Ectodermal cell (in vitro differentiated cells): ENCODE measurements at regions not wholly inside any gene's neighbourhood (a gene's known extent, or its start where the extent isn't known, plus 50 kb on each side); places are given as distances from the start of the nearest gene placed in this dataset.

ENCODE experiments used
- H3K27ac ChIP-seq: 2 replicates; pipeline ENCODE4 v1.7.0; 2013; ENCODE audit warnings: mild to moderate bottlenecking, low read depth, low read length; ENCODE audit not compliant: insufficient read depth, poor library complexity, severe bottlenecking
- H3K27me3 ChIP-seq: 2 replicates; pipeline ENCODE4 v1.7.0; 2013; ENCODE audit warnings: mild to moderate bottlenecking, low read length; ENCODE audit not compliant: insufficient read depth, control insufficient read depth, poor library complexity, severe bottlenecking
- H3K36me3 ChIP-seq: one replicate; pipeline ENCODE4 v1.7.0; 2013; ENCODE audit warnings: low read length; ENCODE audit not compliant: control insufficient read depth, insufficient read depth
- H3K4me1 ChIP-seq: one replicate; pipeline ENCODE4 v1.7.0; 2013; ENCODE audit warnings: low read length; ENCODE audit not compliant: control insufficient read depth, insufficient read depth
- H3K4me3 ChIP-seq: 2 replicates; pipeline ENCODE4 v1.7.0; 2013; ENCODE audit warnings: low read depth, low read length, control low read depth; ENCODE audit not compliant: insufficient read depth
- H3K9me3 ChIP-seq: 2 replicates; pipeline ENCODE4 v1.7.0; 2013; ENCODE audit warnings: mild to moderate bottlenecking, low read length, moderate library complexity; ENCODE audit not compliant: control insufficient read depth
- WGBS, 2 experiments: methylation state at CpG; one replicate each; pipeline ENCODE4 v1.1.7; 2013; ENCODE audit warnings: missing lambda C conversion rate in 2 of 2; 5-methylcytosine and 5-hydroxymethylcytosine counted together

DNA sequence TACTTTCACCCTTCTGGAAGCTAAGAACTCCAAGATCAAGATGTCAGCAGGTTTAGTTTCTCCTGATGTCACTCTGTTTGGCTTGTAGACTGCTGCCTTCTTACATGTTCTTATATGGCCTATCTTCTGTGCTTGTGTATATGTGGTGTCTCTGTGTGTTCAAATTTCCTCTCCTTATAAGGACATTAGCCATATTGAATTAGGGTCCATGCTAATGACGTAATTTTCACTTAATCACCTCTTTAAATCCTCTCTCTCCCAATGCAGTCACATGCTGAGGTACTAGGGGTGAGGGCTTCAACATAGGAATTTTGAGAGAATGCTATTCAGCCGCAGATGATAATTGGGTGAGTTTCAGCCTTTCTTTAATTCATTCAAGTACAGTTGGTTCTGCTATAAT, 458.3 kb upstream of the SYT4 start:
- Histone ChIP-seq H3K4me1 (no peaks in the 10 kb centered on the region), H3K9me3 (no peaks in the 10 kb centered on the region), H3K27me3 (no peaks in the 10 kb centered on the region), H3K27ac (no peak overlapping the region), H3K36me3 (no peaks in the 10 kb centered on the region), H3K4me3 (no peak overlapping the region)
- 67 to 100% methylated on average over 2 of the region's 2 CpGs for WGBS, 2 experiments

DNA sequence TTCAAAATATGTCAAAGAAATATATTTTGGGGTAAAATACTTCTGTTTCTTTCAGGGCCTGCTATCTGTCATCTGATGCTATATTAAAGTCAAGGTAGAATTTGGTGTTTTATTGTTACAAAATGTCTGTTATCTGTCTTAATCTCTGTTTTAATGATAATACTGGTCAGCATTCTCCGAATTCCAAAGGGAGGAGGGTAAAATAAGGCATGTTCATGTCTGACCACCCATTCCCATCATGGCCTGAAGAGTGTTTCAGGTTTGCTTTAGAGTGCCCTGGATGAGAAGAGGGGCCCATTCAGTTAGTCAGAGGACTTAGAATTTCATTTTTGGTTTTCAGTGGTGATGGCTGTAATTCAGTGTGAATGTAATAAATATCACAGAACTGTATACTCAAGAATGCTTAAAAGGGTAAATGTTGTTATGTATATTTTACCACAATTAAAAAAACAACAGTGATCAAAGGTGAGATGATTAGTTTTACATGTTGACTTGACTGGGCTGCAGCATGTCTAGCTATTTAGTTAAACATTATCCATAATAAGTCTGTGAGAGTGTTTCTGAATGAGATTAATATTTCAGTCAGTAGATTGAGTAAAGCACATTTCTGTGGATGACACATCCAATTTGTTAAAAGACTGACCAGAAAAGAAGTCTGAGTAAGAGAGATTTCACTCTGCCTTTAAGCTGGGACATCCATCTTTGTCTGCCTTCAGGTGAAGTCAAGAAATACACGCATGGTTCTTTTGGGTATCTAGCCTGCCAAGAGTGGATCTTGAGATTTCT, 467.9 kb upstream of the SYT4 start:
- H3K27me3 ChIP-seq, result no peaks in the 10 kb centered on the region
- H3K4me1 ChIP-seq, result no peaks in the 10 kb centered on the region
- no peak overlapping the region for H3K27ac ChIP-seq
- no peaks in the 10 kb centered on the region for H3K9me3 ChIP-seq
- no peaks in the 10 kb centered on the region for H3K36me3 ChIP-seq
- 92 to 96% methylated on average over 2 of the region's 2 CpGs for WGBS, 2 experiments
- H3K4me3 ChIP-seq, result no peak overlapping the region

DNA sequence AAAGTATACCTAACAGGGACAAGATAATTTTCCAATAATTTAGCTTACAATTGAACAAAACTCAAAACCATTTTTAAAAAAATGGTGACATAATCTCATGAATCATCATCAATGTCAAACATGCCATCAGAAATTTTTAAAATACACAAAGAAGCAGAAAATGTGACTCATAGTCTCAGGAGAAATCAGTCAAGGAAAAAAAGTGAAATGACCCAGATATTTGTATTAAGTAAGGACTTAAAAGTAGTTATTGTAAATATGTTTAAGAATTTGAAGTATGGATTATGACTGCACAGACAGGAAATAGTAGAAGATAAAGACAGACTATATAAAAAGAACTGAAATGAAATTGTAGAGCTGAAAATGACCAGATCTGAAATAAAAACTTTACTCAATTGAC, 473.9 kb upstream of the SYT4 start:
- Histone ChIP-seq H3K9me3 (no peaks in the 10 kb centered on the region), H3K36me3 (no peaks in the 10 kb centered on the region), H3K27me3 (no peaks in the 10 kb centered on the region), H3K27ac (no peak overlapping the region), H3K4me1 (no peaks in the 10 kb centered on the region), H3K4me3 (no peak overlapping the region)

DNA sequence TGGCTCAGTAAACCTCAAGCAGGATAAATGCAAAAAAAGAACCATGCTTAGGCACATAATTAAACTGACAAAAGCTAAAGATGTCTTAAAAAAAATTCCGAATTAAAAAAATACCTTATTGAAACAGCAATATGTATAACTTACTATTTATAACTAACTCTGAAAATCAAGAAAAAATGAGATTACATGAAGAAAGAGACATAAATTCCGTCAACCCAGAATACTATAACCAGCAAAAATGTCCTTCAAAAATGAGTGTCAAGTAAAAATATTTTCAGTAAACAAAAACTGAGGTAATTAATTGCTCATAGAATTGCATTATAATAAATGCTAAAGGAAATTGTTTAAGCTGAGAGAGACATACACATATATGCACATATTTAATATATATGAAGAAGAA, 474.5 kb upstream of the SYT4 start:
- WGBS, 2 experiments, result no CpG with 5 or more reads among the region's 2 CpGs
- no peak overlapping the region for H3K4me3 ChIP-seq
- no peaks in the 10 kb centered on the region for H3K36me3 ChIP-seq
- no peaks in the 10 kb centered on the region for H3K27me3 ChIP-seq
- H3K27ac ChIP-seq, result no peak overlapping the region
- H3K9me3 ChIP-seq, result no peaks in the 10 kb centered on the region
- H3K4me1 ChIP-seq, result no peaks in the 10 kb centered on the region

DNA sequence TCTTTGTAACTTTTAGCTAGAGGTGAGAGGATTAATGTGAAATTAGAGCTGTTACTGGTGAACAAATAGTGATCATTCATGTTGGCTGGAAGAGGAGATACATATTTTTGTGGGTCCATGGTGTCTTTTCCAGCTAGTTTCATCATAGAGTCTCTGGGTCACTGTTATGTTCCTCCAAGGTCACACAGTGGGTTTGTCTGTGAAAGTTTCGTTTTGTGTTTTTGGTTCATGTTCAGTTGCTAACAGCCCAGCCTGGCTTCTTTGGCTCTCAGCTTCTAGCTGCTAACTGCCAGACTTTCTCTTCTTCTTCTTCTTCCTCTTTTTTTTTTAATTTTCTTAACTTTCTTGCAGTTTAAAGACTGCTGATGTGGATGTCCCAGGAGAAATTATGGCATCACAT, 480.0 kb upstream of the SYT4 start:
- H3K27ac ChIP-seq, result no peak overlapping the region
- H3K36me3 ChIP-seq, result no peaks in the 10 kb centered on the region
- no peak overlapping the region for H3K4me3 ChIP-seq
- no peaks in the 10 kb centered on the region for H3K4me1 ChIP-seq
- H3K9me3 ChIP-seq, result no peaks in the 10 kb centered on the region
- 95 to 100% methylated on average over 1 of the region's 1 CpG for WGBS, 2 experiments
- H3K27me3 ChIP-seq, result no peaks in the 10 kb centered on the region

DNA sequence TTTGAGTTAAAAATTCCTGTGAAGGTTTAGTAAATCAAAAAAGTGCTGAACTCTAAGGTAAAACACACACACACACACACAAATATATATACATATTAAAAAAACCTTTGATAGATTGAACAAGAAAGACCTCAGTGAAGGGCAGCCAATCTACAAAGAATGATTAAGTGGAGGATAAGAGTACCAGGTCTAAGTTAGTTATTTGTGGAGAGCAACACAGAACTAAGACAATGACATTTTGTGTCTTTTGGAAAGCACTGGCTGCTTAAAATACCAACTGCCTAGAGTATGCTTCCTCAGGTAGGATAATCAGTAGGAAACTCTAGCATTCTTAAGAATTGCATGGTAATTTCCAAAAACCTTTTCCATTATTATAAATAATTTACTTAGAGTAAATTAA, 481.4 kb upstream of the SYT4 start:
- H3K9me3 ChIP-seq, result no peaks in the 10 kb centered on the region
- no peaks in the 10 kb centered on the region for H3K27me3 ChIP-seq
- no peaks in the 10 kb centered on the region for H3K4me1 ChIP-seq
- H3K36me3 ChIP-seq, result no peaks in the 10 kb centered on the region
- no peak overlapping the region for H3K27ac ChIP-seq
- H3K4me3 ChIP-seq, result no peak overlapping the region

DNA sequence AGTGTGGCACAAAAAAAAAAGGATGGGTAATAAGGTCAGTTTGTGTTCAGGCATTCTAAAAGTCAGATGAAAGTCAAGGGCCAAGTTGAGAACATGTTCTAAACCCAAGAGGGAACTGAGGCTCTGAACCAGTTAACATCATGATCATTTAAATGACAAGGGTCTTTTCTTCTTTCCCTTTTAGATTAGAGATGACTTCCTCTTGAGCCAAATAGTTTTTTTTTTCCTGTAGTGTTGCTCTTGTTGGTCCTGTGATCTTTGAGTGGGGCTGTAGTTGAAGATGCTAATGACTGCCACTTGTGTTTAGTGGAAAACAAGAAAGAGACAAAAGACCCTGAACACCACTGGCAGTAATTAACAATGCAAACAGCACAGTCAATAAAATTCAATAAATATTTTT, 482.7 kb upstream of the SYT4 start:
- no peaks in the 10 kb centered on the region for H3K36me3 ChIP-seq
- no peaks in the 10 kb centered on the region for H3K4me1 ChIP-seq
- no peaks in the 10 kb centered on the region for H3K27me3 ChIP-seq
- no peaks in the 10 kb centered on the region for H3K9me3 ChIP-seq
- no peak overlapping the region for H3K27ac ChIP-seq
- H3K4me3 ChIP-seq, result no peak overlapping the region

DNA sequence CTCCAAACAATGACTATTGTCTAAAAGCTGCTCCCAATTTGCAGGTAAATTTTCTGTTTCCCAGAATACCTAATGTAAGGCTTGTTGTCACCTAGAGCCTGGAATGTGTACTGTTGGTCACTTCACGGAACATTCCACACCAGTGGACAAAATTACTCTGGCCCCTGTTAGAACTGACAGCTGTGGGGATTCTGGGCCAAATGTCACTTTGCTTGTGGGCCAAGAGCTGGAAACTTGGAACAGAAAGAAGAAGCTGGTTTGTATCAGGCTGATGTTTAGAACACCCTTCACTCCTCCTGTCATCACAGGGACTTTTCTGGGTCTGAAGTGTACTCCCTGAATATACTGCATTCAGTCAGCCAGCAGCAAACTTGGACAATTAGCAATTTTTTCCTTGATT, 495.6 kb upstream of the SYT4 start:
- no peak overlapping the region for H3K27ac ChIP-seq

DNA sequence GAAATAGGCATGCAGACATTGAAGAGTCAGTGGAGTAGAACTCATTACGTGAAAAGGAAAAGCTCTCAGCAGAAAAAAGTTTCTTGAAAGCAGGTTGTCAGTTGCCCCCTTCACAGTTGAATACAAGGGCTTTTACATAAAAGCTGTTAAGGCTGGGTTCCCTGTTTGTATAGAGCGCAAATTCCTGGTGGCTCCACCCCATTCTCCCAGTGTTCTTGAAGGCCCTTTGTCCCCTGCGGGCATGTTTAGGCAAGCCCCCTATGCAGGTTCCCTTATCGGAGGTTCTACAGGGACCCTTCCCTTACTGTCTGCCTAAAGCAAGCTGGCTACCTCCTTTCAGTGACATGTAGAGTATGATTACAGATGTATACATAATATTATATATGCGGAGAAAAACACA, 497.2 kb upstream of the SYT4 start:
- no peaks in the 10 kb centered on the region for H3K4me1 ChIP-seq
- no peaks in the 10 kb centered on the region for H3K36me3 ChIP-seq
- H3K27ac ChIP-seq, result no peak overlapping the region
- 55 to 74% methylated on average over 3 to 5 of the region's 5 CpGs for WGBS, 2 experiments
- no peak overlapping the region for H3K4me3 ChIP-seq
- no peaks in the 10 kb centered on the region for H3K9me3 ChIP-seq
- no peaks in the 10 kb centered on the region for H3K27me3 ChIP-seq

More for the DNA sequence above, 495.6 kb upstream of the SYT4 start:
- Histone ChIP-seq H3K27me3 (no peaks in the 10 kb centered on the region), H3K36me3 (no peaks in the 10 kb centered on the region), H3K4me1 (no peaks in the 10 kb centered on the region), H3K9me3 (no peaks in the 10 kb centered on the region), H3K4me3 (no peak overlapping the region)
- 95 to 100% methylated on average over 1 of the region's 1 CpG for WGBS, 2 experiments

DNA sequence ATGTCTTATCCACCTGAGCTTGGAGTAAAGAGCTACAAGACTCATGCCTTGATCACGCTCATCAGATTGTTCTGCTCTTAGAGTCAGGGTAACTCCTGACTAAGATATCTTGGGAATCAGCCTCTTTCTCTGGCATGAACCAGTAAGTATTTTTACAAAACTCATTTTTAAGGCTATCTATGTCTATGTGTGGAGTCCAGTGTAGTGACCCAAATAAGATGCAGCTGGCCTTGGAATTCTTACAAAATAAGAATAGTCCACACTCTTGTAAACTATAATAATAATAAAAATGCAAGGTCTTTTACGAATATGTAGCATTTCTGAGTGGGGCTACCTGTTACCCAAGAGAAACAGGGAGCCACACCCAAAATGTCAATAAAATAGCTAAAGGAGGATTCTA, 498.3 kb upstream of the SYT4 start:
- no peaks in the 10 kb centered on the region for H3K27me3 ChIP-seq
- H3K27ac ChIP-seq, result no peak overlapping the region
- no peak overlapping the region for H3K4me3 ChIP-seq
- H3K9me3 ChIP-seq, result no peaks in the 10 kb centered on the region
- H3K4me1 ChIP-seq, result no peaks in the 10 kb centered on the region
- no peaks in the 10 kb centered on the region for H3K36me3 ChIP-seq
- WGBS, 2 experiments, result 90 to 95% methylated on average over 1 to 2 of the region's 2 CpGs

DNA sequence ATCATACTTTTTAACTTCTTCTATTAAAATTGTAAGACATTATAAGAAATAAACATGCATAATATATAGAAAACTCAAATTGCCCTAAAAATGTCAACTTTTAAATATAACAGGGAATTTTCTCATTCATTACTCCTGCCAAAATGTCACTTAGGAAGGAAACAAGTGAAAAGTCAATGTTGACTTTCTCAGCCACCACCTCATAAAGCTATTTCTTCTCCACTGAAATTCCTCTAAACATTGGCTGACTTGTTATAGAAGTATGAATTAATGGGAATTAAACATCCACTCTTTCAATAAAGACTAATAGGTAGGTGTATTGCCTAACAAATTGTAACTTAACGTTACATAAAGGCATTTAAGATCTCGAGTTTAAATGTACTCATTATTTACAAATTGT, 499.7 kb upstream of the SYT4 start:
- H3K27me3 ChIP-seq, result no peaks in the 10 kb centered on the region
- WGBS, 2 experiments, result 95 to 100% methylated on average over 2 of the region's 2 CpGs
- no peaks in the 10 kb centered on the region for H3K9me3 ChIP-seq
- no peaks in the 10 kb centered on the region for H3K36me3 ChIP-seq
- H3K4me3 ChIP-seq, result no peak overlapping the region
- H3K27ac ChIP-seq, result no peak overlapping the region
- no peaks in the 10 kb centered on the region for H3K4me1 ChIP-seq
